ENCODE measurements at regions not wholly inside any gene's neighbourhood (a gene's known extent, or its start where the extent isn't known, plus 50 kb on each side); places are given as distances from the start of the nearest gene placed in this dataset.

- no peak for DNase-seq
- intact Hi-C loops (cut with DNase I, micrococcal nuclease): no loop called here
- H3K9me3 ChIP-seq: peaks cover 16% of the 10 kb centered on the region
- H3K36me3 ChIP-seq (ENCODE audit: low read depth): no peaks in the 10 kb centered on the region
- H3K4me3 ChIP-seq: no peak overlapping the region
- no peaks in the 10 kb centered on the region for H3K4me1 ChIP-seq (ENCODE audit: low read depth)
- no peak for TF ChIP-seq CTCF (IDR thresholded peaks at IDR 0.05)
- ATAC-seq: no peak
Observed at GRCh38 chr2:2765839-2766495, 434.9 kb upstream of the MYT1L start.

- H3K4me3 ChIP-seq: no peak overlapping the region
- DNase-seq (no peak), ATAC-seq (no peak)
- no peaks in the 10 kb centered on the region for H3K36me3 ChIP-seq (ENCODE audit: low read depth)
- TF ChIP-seq CTCF (IDR thresholded peaks at IDR 0.05): no peak
- intact Hi-C loops (cut with DNase I, micrococcal nuclease): no loop called here
- peaks cover 22% of the 10 kb centered on the region for H3K9me3 ChIP-seq
- H3K4me1 ChIP-seq (ENCODE audit: low read depth): no peaks in the 10 kb centered on the region
Observed at GRCh38 chr2:2765176-2765800, 434.2 kb upstream of the MYT1L start.

GRCh38 chr2:2764739-2765138 lies 433.7 kb upstream of the MYT1L start:
- H3K4me1 ChIP-seq (ENCODE audit: low read depth): no peaks in the 10 kb centered on the region
- TF ChIP-seq CTCF (IDR thresholded peaks at IDR 0.05): no peak
- intact Hi-C loops (cut with DNase I, micrococcal nuclease): no loop called here
- DNase-seq (no peak), ATAC-seq (no peak)
- no peak overlapping the region for H3K4me3 ChIP-seq
- H3K9me3 ChIP-seq: peaks cover 22% of the 10 kb centered on the region
- H3K36me3 ChIP-seq (ENCODE audit: low read depth): no peaks in the 10 kb centered on the region

- DNase-seq (no peak), ATAC-seq (no peak)
- Histone ChIP-seq H3K36me3 (ENCODE audit: low read depth) (no peaks in the 10 kb centered on the region), H3K4me1 (ENCODE audit: low read depth) (no peaks in the 10 kb centered on the region), H3K4me3 (no peak overlapping the region), H3K9me3 (peaks cover 22% of the 10 kb centered on the region)
- intact Hi-C loops (cut with DNase I, micrococcal nuclease): no loop called here
- TF ChIP-seq CTCF (IDR thresholded peaks at IDR 0.05): no peak
Observed at GRCh38 chr2:2764001-2764355, 432.9 kb upstream of the MYT1L start.

- intact Hi-C loops (cut with DNase I, micrococcal nuclease): no loop called here
- Histone ChIP-seq H3K9me3 (peaks cover 22% of the 10 kb centered on the region), H3K4me3 (no peak overlapping the region), H3K4me1 (ENCODE audit: low read depth) (no peaks in the 10 kb centered on the region), H3K36me3 (ENCODE audit: low read depth) (no peaks in the 10 kb centered on the region)
- DNase-seq: no peak
- ATAC-seq: no peak
- no peak for TF ChIP-seq CTCF (IDR thresholded peaks at IDR 0.05)
Observed at GRCh38 chr2:2763351-2764000, 432.4 kb upstream of the MYT1L start.

Measured in mucosa of descending colon (tissue), 3 donors.